ENCODE measurements at regions not wholly inside any gene's neighbourhood (a gene's known extent, or its start where the extent isn't known, plus 50 kb on each side); places are given as distances from the start of the nearest gene placed in this dataset.

- H3K4me3 ChIP-seq, result no peak overlapping the region
- no peak for DNase-seq (ENCODE audit: low spot score)
- no peak overlapping the region for H3K27ac ChIP-seq
- TF ChIP-seq, protein P1, sequence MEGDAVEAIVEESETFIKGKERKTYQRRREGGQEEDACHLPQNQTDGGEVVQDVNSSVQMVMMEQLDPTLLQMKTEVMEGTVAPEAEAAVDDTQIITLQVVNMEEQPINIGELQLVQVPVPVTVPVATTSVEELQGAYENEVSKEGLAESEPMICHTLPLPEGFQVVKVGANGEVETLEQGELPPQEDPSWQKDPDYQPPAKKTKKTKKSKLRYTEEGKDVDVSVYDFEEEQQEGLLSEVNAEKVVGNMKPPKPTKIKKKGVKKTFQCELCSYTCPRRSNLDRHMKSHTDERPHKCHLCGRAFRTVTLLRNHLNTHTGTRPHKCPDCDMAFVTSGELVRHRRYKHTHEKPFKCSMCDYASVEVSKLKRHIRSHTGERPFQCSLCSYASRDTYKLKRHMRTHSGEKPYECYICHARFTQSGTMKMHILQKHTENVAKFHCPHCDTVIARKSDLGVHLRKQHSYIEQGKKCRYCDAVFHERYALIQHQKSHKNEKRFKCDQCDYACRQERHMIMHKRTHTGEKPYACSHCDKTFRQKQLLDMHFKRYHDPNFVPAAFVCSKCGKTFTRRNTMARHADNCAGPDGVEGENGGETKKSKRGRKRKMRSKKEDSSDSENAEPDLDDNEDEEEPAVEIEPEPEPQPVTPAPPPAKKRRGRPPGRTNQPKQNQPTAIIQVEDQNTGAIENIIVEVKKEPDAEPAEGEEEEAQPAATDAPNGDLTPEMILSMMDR (IDR thresholded peaks at IDR 0.05), result no peak
Measured at GRCh38 chr9:23467276-23467675, 358.8 kb downstream of the ELAVL2 start.

- DNase-seq (ENCODE audit: low spot score), result no peak
- TF ChIP-seq, protein P1 (IDR thresholded peaks at IDR 0.05), result no peak
- no peak overlapping the region for H3K27ac ChIP-seq
- H3K4me3 ChIP-seq, result no peak overlapping the region
Measured at GRCh38 chr9:23477908-23478307, 348.1 kb downstream of the ELAVL2 start.

GRCh38 chr9:23483566-23483965 lies 342.5 kb downstream of the ELAVL2 start:
- Histone ChIP-seq H3K27ac (no peak overlapping the region), H3K4me3 (no peak overlapping the region)
- TF ChIP-seq, protein P1 (IDR thresholded peaks at IDR 0.05), result no peak
- DNase-seq (ENCODE audit: low spot score), result no peak

- Histone ChIP-seq H3K4me3 (no peak overlapping the region), H3K27ac (no peak overlapping the region)
- DNase-seq (ENCODE audit: low spot score), result no peak
Measured at GRCh38 chr9:23492126-23493002, 333.7 kb downstream of the ELAVL2 start.

GRCh38 chr9:23493219-23493618 lies 332.8 kb downstream of the ELAVL2 start:
- H3K27ac ChIP-seq, result no peak overlapping the region
- no peak for DNase-seq (ENCODE audit: low spot score)
- TF ChIP-seq, protein P1 (IDR thresholded peaks at IDR 0.05), result no peak
- no peak overlapping the region for H3K4me3 ChIP-seq

More at GRCh38 chr9:23492126-23493002, 333.7 kb downstream of the ELAVL2 start:
- TF ChIP-seq, protein P1 (IDR thresholded peaks at IDR 0.05), result no peak

DNA sequence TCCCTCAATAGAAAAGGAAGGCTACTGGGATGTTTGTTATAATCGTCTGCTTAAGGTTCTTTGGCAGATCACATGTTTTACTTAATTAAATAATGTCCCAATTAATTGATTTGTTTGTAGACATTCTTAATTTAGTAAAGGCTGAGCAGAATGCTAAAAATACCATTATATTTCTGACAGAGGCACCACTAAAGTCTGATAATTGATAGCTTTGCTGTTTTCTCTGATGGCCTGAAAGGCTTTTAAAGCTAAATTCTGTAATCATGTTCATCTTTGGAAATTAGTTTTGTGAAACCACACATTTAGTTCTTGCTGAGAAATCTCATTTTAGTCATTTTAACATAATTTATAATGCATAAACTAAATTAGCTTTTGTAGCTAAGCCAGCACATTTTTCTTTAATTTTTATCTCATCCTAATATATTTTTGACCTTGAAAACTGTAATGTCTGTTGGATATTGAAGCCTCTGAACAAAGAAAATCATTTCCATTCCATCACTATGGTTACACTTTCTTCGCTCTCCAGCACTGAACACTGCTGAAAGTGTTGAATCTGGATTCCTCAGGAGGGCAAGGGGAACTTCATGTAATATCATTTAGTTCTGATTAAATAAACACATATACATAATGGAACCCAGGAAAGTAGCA lies 329.4 kb downstream of the ELAVL2 start:
- no peak overlapping the region for H3K27ac ChIP-seq
- DNase-seq (ENCODE audit: low spot score), result no peak
- TF ChIP-seq, protein P1 (IDR thresholded peaks at IDR 0.05), result no peak
- H3K4me3 ChIP-seq, result no peak overlapping the region
